ENCODE measurements at regions not wholly inside any gene's neighbourhood (a gene's known extent, or its start where the extent isn't known, plus 50 kb on each side); places are given as distances from the start of the nearest gene placed in this dataset.

- Histone ChIP-seq H3K4me2 (ENCODE audit: insufficient read depth, low read length) (no peak overlapping the region), H3K27ac (ENCODE audit: insufficient read depth, low read depth, low read length) (no peak overlapping the region), H3K27me3 (ENCODE audit: control insufficient read depth in 2 of 2, insufficient read depth in 2 of 2, low read length in 2 of 2) (no peaks in the 10 kb centered on the region), H2AFZ (ENCODE audit: low read depth, low read length) (no peak overlapping the region), H3K9me3 (replicated peaks; ENCODE audit: control insufficient read depth, insufficient read depth, low read length) (no peaks in the 10 kb centered on the region), H3K9ac (replicated peaks; ENCODE audit: extremely low read depth, insufficient read depth, low read length) (no peak overlapping the region), H3K4me3 (replicated peaks in 1 of 3; ENCODE audit: insufficient read depth in 1 of 3, low read depth in 1 of 3, low read length in 3 of 3) (no peak overlapping the region), H3K9me1 (replicated peaks; ENCODE audit: control insufficient read depth, extremely low read depth, insufficient read depth, low read length) (no peaks in the 10 kb centered on the region), H4K20me1 (replicated peaks; ENCODE audit: control insufficient read depth, extremely low read depth, insufficient read depth, low read length) (no peaks in the 10 kb centered on the region), H3K4me1 (ENCODE audit: control insufficient read depth, extremely low read depth, insufficient read depth, low read length) (no peaks in the 10 kb centered on the region), H3K36me3 (ENCODE audit: control insufficient read depth in 2 of 2, extremely low read depth in 1 of 2, insufficient read depth in 2 of 2, low read length in 2 of 2) (no peaks in the 10 kb centered on the region), H3K79me2 (ENCODE audit: control insufficient read depth, insufficient read depth, low read length) (no peaks in the 10 kb centered on the region)
- DNase-seq (ENCODE audit: low read depth, low spot score): no peak
- BruUV-seq (replicated peaks): no TSS peak
- intact Hi-C loops (cut with micrococcal nuclease) (no loop called here), dilution Hi-C loops (cut with MboI; ENCODE audit: extremely low pct_ligation_motif_present, low sequenced_read_pairs) (no loop called here)
- TF ChIP-seq MYC (IDR thresholded peaks at IDR 0.05; ENCODE audit: low read depth, low read length) (no peak), MAX (IDR thresholded peaks at IDR 0.05; ENCODE audit: insufficient read depth, insufficient read length) (no peak), EZH2 (IDR thresholded peaks at IDR 0.05; ENCODE audit: borderline replicate concordance, low read depth, low read length, severe bottlenecking) (no peak), GATA2 (IDR thresholded peaks at IDR 0.05; ENCODE audit: insufficient read depth, insufficient read length, low read depth, low read length) (no peak), JUN (IDR thresholded peaks at IDR 0.05; ENCODE audit: borderline replicate concordance, insufficient read depth, insufficient read length, low read depth) (no peak), FOS (IDR thresholded peaks at IDR 0.05; ENCODE audit: borderline replicate concordance, insufficient read depth, low read length) (no peak), POLR2AphosphoS5 (IDR thresholded peaks at IDR 0.05; ENCODE audit: insufficient read depth, low read depth, low read length) (no peak), CTCF (IDR thresholded peaks at IDR 0.05; ENCODE audit: extremely low read depth in 1 of 2, insufficient read depth in 1 of 2, low read depth in 1 of 2, low read length in 2 of 2) (no peak), POLR2A (IDR thresholded peaks at IDR 0.05; ENCODE audit: low read depth, low read length) (no peak)
- CTCF ChIA-PET: interaction anchor here (0.7 kb wide), 1 partner anchor 900 kb away, joined by 3 read pairs; no protein-coding TSS in a partner anchor
- POLR2A ChIA-PET: no interaction called here
- no peak for FAIRE-seq
These were observed 277.1 kb upstream of the ECI2 start for GRCh38 chr6:4412488-4412887.
